HL-60 (cell line): ENCODE measurements at regions not wholly inside any gene's neighbourhood (a gene's known extent, or its start where the extent isn't known, plus 50 kb on each side); places are given as distances from the start of the nearest gene placed in this dataset.

ENCODE experiments used
- GABPA ChIP-seq: IDR thresholded peaks from 2 replicates; pipeline ENCODE4 v1.6.1; 2012; ENCODE audit warnings: low read depth
- POLR2AphosphoS5 ChIP-seq: IDR thresholded peaks from 2 replicates; pipeline ENCODE4 v1.6.1; 2012; ENCODE audit warnings: low read depth
- SPI1 ChIP-seq: IDR thresholded peaks from 2 replicates; pipeline ENCODE4 v1.6.1; 2012; ENCODE audit warnings: low read depth, mild to moderate bottlenecking, borderline replicate concordance
- TF ChIP-seq, protein P1 (sequence below): IDR thresholded peaks from one replicate; pipeline ENCODE4 v1.5.1; 2011; ENCODE audit warnings: low read length, control low read depth, inconsistent platforms; ENCODE audit not compliant: insufficient read depth
- TF ChIP-seq, protein P2 (sequence below): IDR thresholded peaks from 2 replicates; pipeline ENCODE4 v1.6.1; 2012; ENCODE audit warnings: low read depth; ENCODE audit not compliant: insufficient replicate concordance

- TF ChIP-seq, protein P1, sequence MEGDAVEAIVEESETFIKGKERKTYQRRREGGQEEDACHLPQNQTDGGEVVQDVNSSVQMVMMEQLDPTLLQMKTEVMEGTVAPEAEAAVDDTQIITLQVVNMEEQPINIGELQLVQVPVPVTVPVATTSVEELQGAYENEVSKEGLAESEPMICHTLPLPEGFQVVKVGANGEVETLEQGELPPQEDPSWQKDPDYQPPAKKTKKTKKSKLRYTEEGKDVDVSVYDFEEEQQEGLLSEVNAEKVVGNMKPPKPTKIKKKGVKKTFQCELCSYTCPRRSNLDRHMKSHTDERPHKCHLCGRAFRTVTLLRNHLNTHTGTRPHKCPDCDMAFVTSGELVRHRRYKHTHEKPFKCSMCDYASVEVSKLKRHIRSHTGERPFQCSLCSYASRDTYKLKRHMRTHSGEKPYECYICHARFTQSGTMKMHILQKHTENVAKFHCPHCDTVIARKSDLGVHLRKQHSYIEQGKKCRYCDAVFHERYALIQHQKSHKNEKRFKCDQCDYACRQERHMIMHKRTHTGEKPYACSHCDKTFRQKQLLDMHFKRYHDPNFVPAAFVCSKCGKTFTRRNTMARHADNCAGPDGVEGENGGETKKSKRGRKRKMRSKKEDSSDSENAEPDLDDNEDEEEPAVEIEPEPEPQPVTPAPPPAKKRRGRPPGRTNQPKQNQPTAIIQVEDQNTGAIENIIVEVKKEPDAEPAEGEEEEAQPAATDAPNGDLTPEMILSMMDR: no peak
- TF ChIP-seq POLR2AphosphoS5 (no peak), GABPA (no peak), SPI1 (no peak)
- TF ChIP-seq, protein P2, sequence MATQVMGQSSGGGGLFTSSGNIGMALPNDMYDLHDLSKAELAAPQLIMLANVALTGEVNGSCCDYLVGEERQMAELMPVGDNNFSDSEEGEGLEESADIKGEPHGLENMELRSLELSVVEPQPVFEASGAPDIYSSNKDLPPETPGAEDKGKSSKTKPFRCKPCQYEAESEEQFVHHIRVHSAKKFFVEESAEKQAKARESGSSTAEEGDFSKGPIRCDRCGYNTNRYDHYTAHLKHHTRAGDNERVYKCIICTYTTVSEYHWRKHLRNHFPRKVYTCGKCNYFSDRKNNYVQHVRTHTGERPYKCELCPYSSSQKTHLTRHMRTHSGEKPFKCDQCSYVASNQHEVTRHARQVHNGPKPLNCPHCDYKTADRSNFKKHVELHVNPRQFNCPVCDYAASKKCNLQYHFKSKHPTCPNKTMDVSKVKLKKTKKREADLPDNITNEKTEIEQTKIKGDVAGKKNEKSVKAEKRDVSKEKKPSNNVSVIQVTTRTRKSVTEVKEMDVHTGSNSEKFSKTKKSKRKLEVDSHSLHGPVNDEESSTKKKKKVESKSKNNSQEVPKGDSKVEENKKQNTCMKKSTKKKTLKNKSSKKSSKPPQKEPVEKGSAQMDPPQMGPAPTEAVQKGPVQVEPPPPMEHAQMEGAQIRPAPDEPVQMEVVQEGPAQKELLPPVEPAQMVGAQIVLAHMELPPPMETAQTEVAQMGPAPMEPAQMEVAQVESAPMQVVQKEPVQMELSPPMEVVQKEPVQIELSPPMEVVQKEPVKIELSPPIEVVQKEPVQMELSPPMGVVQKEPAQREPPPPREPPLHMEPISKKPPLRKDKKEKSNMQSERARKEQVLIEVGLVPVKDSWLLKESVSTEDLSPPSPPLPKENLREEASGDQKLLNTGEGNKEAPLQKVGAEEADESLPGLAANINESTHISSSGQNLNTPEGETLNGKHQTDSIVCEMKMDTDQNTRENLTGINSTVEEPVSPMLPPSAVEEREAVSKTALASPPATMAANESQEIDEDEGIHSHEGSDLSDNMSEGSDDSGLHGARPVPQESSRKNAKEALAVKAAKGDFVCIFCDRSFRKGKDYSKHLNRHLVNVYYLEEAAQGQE: no peak
Observed at GRCh38 chr17:73952082-73952479, 251.4 kb upstream of the RPL38 start.
